A549 (cell line): ENCODE measurements at regions not wholly inside any gene's neighbourhood (a gene's known extent, or its start where the extent isn't known, plus 50 kb on each side); places are given as distances from the start of the nearest gene placed in this dataset.
"Not testable (repeated sequence)": the region's sequence is repeated elsewhere in the genome, so short reads cannot be mapped to it uniquely, and the experiment has no call there.

Experiments
- ATAC-seq, 2 experiments: fragments of 200-7000 bp in 1 of 2; fragments of >200 bp in 1 of 2; cut with Nextera tagmentation in 1 of 2; cut with Tn5 transposase in 1 of 2; 3 replicates each; pipeline versions ENCODE4 v1.8.0 to v1.9.1; 2018 to 2020; ENCODE audit warnings: mild to moderate bottlenecking in 1 of 2, moderate library complexity in 1 of 2
- CTCF ChIA-PET: fragments of 300-600 bp; sonication (Branson Sonifier 250); formaldehyde crosslinking; extraction: SDS; loops from one replicate; lab custom pipeline; 2021; ENCODE audit warnings: antibody characterized with exemption, inconsistent platforms; lab: Yijun Ruan, JAX
- POLR2A ChIA-PET: fragments of 350-600 bp; formaldehyde crosslinking; extraction: SDS; loops from one replicate; lab custom pipeline; 2021; ENCODE audit warnings: antibody characterized with exemption, inconsistent platforms; lab: Yijun Ruan, JAX
- DNase-seq, 2 experiments: peaks; one replicate each; pipeline versions ENCODE4 v3.0.0 to v3.0.0-alpha.2; 2011 to 2016; ENCODE audit warnings: low read depth in 1 of 2, low spot score in 1 of 2
- FAIRE-seq: peaks from 2 replicates; lab custom pipeline; 2011; peaks lifted over from hg19 to GRCh38; lab: Jason Lieb, UNC
- H3K27ac ChIP-seq, 2 experiments: fragments of >200 bp; sonication (Bioruptor Twin); formaldehyde crosslinking; 3 replicates each; pipeline ENCODE4 v1.5.1; 2016 to 2017
- H3K4me1 ChIP-seq: fragments of >200 bp; sonication (Bioruptor Twin); formaldehyde crosslinking; 3 replicates; pipeline ENCODE4 v1.6.1; 2016
- H3K4me2 ChIP-seq: fragments of >200 bp; sonication (Bioruptor Twin); formaldehyde crosslinking; 3 replicates; pipeline ENCODE4 v1.6.1; 2016
- H3K4me3 ChIP-seq: fragments of >200 bp; sonication (Bioruptor Twin); formaldehyde crosslinking; 3 replicates; pipeline ENCODE4 v1.5.1; 2016
- H3K9me3 ChIP-seq: fragments of >200 bp; sonication (Bioruptor Twin); formaldehyde crosslinking; 3 replicates; pipeline ENCODE4 v1.6.1; 2016
- CBX2 ChIP-seq: fragments of 200-600 bp; sonication (generic); IDR thresholded peaks from 2 replicates; pipeline ENCODE4 v1.6.1; 2016; ENCODE audit warnings: low read depth, mild to moderate bottlenecking, borderline replicate concordance
- CBX8 ChIP-seq: fragments of 200-600 bp; sonication (generic); IDR thresholded peaks from 2 replicates; pipeline ENCODE4 v1.6.1; 2016
- CEBPB ChIP-seq, 2 experiments: fragments of >200 bp in 1 of 2; sonication (Bioruptor Twin) in 1 of 2; formaldehyde crosslinking in 1 of 2; IDR thresholded peaks; 2 replicates each; pipeline ENCODE4 v1.6.1; 2012 to 2016
- EHMT2 ChIP-seq: fragments of 200-600 bp; sonication (generic); IDR thresholded peaks from 2 replicates; pipeline ENCODE4 v1.6.1; 2016; ENCODE audit warnings: antibody characterized with exemption, low read depth, mild to moderate bottlenecking, moderate library complexity
- EP300 ChIP-seq, 2 experiments: fragments of >200 bp; sonication (Bioruptor Twin); formaldehyde crosslinking; IDR thresholded peaks; 2 replicates in 1 of 2; 3 replicates in 1 of 2; pipeline ENCODE4 v1.6.1; 2016 to 2017
- FOXS1 ChIP-seq: fragments of 250-450 bp; sonication (Bioruptor Pico); IDR thresholded peaks from 2 replicates; pipeline ENCODE4 v1.5.0; 2020; ENCODE audit warnings: mild to moderate bottlenecking, moderate library complexity
- GATA3 ChIP-seq: IDR thresholded peaks from 2 replicates; pipeline ENCODE4 v1.6.1; 2012; ENCODE audit warnings: borderline replicate concordance
- HOXA7 ChIP-seq: fragments of 250-450 bp; sonication (Bioruptor Pico); IDR thresholded peaks from 2 replicates; pipeline ENCODE4 v1.5.0; 2020; ENCODE audit warnings: mild to moderate bottlenecking, moderate library complexity
- HOXB13 ChIP-seq: fragments of 250-450 bp; sonication (Bioruptor Pico); IDR thresholded peaks from 2 replicates; pipeline ENCODE4 v1.5.0; 2020; ENCODE audit warnings: low read depth, mild to moderate bottlenecking, moderate library complexity
- HOXB5 ChIP-seq: fragments of 250-450 bp; sonication (Bioruptor Pico); IDR thresholded peaks from 2 replicates; pipeline ENCODE4 v1.5.0; 2020; ENCODE audit warnings: mild to moderate bottlenecking, moderate library complexity
- JUN ChIP-seq, 2 experiments: fragments of >200 bp; sonication (Bioruptor Twin); formaldehyde crosslinking; IDR thresholded peaks; 2 replicates in 1 of 2; 3 replicates in 1 of 2; pipeline ENCODE4 v1.6.1; 2016 to 2017
- MAFK ChIP-seq: fragments of 450-650 bp; IDR thresholded peaks from 2 replicates; pipeline ENCODE4 v1.6.1; 2014; ENCODE audit not compliant: partially characterized antibody
- NFE2L2 ChIP-seq: fragments of 150-350 bp; conservative IDR thresholded peaks from 2 replicates; pipeline ENCODE4 v1.6.1; 2014; ENCODE audit warnings: low read length
- PHF8 ChIP-seq: fragments of 200-600 bp; sonication (generic); IDR thresholded peaks from 2 replicates; pipeline ENCODE4 v1.6.1; 2016; ENCODE audit warnings: low read depth, mild to moderate bottlenecking, antibody characterized with exemption, moderate library complexity, borderline replicate concordance
- POLR2A ChIP-seq: IDR thresholded peaks from 2 replicates; pipeline ENCODE4 v1.6.1; 2012; ENCODE audit warnings: mild to moderate bottlenecking, low read length
- RAD21 ChIP-seq, 2 experiments: fragments of >200 bp in 1 of 2; sonication (Bioruptor Twin) in 1 of 2; formaldehyde crosslinking in 1 of 2; IDR thresholded peaks in 1 of 2; conservative IDR thresholded peaks in 1 of 2; 2 replicates in 1 of 2; 3 replicates in 1 of 2; pipeline ENCODE4 v1.6.1; 2012 to 2018; ENCODE audit warnings: inconsistent platforms in 1 of 2
- RARB ChIP-seq: fragments of 250-450 bp; sonication (Bioruptor Pico); IDR thresholded peaks from 2 replicates; pipeline ENCODE4 v1.8.0; 2021; ENCODE audit warnings: mild to moderate bottlenecking, moderate library complexity
- RNF2 ChIP-seq: fragments of 200-600 bp; sonication (generic); IDR thresholded peaks from 2 replicates; pipeline ENCODE4 v1.6.1; 2016; ENCODE audit warnings: low read depth, mild to moderate bottlenecking, antibody characterized with exemption, moderate library complexity, borderline replicate concordance
- TFCP2L1 ChIP-seq: fragments of 250-450 bp; sonication (Bioruptor Pico); IDR thresholded peaks from 2 replicates; pipeline ENCODE4 v1.5.0; 2021; ENCODE audit warnings: mild to moderate bottlenecking
- ZFP36 ChIP-seq: fragments of 450-650 bp; IDR thresholded peaks from 2 replicates; pipeline ENCODE4 v1.6.1; 2014; ENCODE audit warnings: borderline replicate concordance; ENCODE audit not compliant: partially characterized antibody
- ZSCAN20 ChIP-seq: fragments of 250-450 bp; sonication (Bioruptor Pico); IDR thresholded peaks from 2 replicates; pipeline ENCODE4 v1.8.0; 2022; ENCODE audit warnings: mild to moderate bottlenecking, moderate library complexity
- WGBS: methylation state at CpG from one replicate; pipeline ENCODE4 v1.1.6; 2017; ENCODE audit errors: missing lambda C conversion rate; 5-methylcytosine and 5-hydroxymethylcytosine counted together
- TF ChIP-seq, protein P1 (sequence below): fragments of >200 bp; sonication (Bioruptor Twin); formaldehyde crosslinking; IDR thresholded peaks from 3 replicates; pipeline ENCODE4 v1.5.1; 2016
- TF ChIP-seq, protein P2 (sequence below): fragments of >200 bp; sonication (Bioruptor Twin); formaldehyde crosslinking; IDR thresholded peaks from 3 replicates; pipeline ENCODE4 v1.6.1; 2016
- TF ChIP-seq, protein P3 (sequence below): IDR thresholded peaks from 2 replicates; pipeline ENCODE4 v1.6.1; 2012
- TF ChIP-seq, protein P4 (sequence below): IDR thresholded peaks from 2 replicates; pipeline ENCODE4 v1.6.1; 2012
- TF ChIP-seq, protein P5 (sequence below): IDR thresholded peaks from 2 replicates; pipeline ENCODE4 v1.6.1; 2012; ENCODE audit warnings: low read depth, borderline replicate concordance
- TF ChIP-seq, protein P6 (sequence below): fragments of 450-650 bp; IDR thresholded peaks from 2 replicates; pipeline ENCODE4 v1.6.1; 2014; ENCODE audit warnings: antibody characterized with exemption

DNA sequence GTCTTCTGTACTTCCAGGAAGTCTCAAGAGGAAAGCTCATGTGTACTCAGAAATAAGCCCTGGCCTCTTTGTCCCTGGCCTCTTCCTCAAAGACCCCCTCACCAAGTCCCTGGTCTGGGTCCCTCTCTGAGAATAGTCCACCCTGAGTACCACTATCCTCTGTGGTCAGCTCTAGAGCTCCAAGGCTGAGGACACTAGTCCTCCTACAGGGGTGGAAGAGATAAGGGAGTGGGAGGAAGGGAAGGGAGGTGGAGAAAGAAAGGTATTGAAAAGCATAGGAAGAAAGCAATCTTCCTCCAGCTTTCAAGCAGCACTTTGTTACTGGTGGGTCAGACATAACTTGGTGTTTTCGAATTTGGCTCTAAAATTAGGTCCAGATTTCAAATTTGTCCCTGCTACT is 181.4 kb downstream of the NRIP1 start:
- WGBS, result 54% methylated on average over 1 of the region's 1 CpG
- ChIA-PET CTCF (interaction anchor here (1.0 to 1.6 kb wide), 2 partner anchors 9 to 19 kb away, joined by 3 to 4 read pairs; no protein-coding TSS in a partner anchor), POLR2A (no interaction called here)
- peaks cover 41% of the 10 kb centered on the region for H3K4me1 ChIP-seq
- no peak overlapping the region for H3K4me2 ChIP-seq
- FAIRE-seq, result no peak
- H3K9me3 ChIP-seq, result no peaks in the 10 kb centered on the region
- no peak for ATAC-seq
- no peak overlapping the region for H3K4me3 ChIP-seq
- H3K27ac ChIP-seq, result peak overlapping the region in 1 of 2 experiments; percentile 60; a peak in 1 of 6 replicates
- TF ChIP-seq CEBPB (IDR thresholded peaks at IDR 0.05) (no peak), FOXS1 (CRISPR knock-in tag) (no peak), HOXB5 (no peak), EP300 (IDR thresholded peaks at IDR 0.05) (no peak), POLR2A (no peak), GATA3 (no peak), ZFP36 (no peak), CBX8 (no peak), HOXB13 (no peak), ZSCAN20 (CRISPR knock-in tag) (no peak), RAD21 (conservative IDR thresholded peaks at IDR 0.05 in 1 of 2, IDR thresholded peaks at IDR 0.05 in 1 of 2) (no peak), HOXA7 (no peak), MAFK (no peak), PHF8 (no peak), CBX2 (no peak), RARB (no peak)
- TF ChIP-seq, protein P1, sequence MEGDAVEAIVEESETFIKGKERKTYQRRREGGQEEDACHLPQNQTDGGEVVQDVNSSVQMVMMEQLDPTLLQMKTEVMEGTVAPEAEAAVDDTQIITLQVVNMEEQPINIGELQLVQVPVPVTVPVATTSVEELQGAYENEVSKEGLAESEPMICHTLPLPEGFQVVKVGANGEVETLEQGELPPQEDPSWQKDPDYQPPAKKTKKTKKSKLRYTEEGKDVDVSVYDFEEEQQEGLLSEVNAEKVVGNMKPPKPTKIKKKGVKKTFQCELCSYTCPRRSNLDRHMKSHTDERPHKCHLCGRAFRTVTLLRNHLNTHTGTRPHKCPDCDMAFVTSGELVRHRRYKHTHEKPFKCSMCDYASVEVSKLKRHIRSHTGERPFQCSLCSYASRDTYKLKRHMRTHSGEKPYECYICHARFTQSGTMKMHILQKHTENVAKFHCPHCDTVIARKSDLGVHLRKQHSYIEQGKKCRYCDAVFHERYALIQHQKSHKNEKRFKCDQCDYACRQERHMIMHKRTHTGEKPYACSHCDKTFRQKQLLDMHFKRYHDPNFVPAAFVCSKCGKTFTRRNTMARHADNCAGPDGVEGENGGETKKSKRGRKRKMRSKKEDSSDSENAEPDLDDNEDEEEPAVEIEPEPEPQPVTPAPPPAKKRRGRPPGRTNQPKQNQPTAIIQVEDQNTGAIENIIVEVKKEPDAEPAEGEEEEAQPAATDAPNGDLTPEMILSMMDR, result no peak
- TF ChIP-seq, protein P2, sequence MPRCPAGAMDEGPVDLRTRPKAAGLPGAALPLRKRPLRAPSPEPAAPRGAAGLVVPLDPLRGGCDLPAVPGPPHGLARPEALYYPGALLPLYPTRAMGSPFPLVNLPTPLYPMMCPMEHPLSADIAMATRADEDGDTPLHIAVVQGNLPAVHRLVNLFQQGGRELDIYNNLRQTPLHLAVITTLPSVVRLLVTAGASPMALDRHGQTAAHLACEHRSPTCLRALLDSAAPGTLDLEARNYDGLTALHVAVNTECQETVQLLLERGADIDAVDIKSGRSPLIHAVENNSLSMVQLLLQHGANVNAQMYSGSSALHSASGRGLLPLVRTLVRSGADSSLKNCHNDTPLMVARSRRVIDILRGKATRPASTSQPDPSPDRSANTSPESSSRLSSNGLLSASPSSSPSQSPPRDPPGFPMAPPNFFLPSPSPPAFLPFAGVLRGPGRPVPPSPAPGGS, result no peak
- no peak for DNase-seq

DNA sequence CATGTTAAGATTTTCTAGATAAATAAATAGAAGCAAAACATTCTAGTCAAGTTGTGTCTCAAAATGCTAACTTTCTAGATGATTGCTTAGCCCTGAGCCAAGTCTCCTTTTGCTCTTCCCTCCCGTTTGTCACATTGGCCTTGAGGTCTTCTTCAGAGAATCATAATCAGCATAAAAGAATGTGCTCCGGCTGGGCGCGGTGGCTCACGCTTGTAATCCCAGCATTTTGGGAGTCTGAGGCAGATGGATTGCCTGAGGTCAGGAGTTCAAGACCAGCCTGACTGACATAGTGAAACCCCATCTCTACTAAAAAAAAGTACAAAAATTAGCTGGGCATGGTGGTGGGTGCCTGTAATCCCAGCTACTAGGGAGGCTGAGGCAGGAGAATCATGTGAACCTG is 182.3 kb downstream of the NRIP1 start:
- peaks cover 41% of the 10 kb centered on the region for H3K4me1 ChIP-seq
- ATAC-seq, DNase-seq, CTCF ChIA-PET, H3K4me2 ChIP-seq, POLR2A ChIA-PET, H3K9me3 ChIP-seq, FAIRE-seq, H3K4me3 ChIP-seq: not testable (repeated sequence)
- 89% methylated on average over 5 of the region's 5 CpGs for WGBS
- 0 out of 6 replicates have a peak overlapping the region, but pooled peaks of 1 of the 2 experiments have one; percentile 34 for H3K27ac ChIP-seq

DNA sequence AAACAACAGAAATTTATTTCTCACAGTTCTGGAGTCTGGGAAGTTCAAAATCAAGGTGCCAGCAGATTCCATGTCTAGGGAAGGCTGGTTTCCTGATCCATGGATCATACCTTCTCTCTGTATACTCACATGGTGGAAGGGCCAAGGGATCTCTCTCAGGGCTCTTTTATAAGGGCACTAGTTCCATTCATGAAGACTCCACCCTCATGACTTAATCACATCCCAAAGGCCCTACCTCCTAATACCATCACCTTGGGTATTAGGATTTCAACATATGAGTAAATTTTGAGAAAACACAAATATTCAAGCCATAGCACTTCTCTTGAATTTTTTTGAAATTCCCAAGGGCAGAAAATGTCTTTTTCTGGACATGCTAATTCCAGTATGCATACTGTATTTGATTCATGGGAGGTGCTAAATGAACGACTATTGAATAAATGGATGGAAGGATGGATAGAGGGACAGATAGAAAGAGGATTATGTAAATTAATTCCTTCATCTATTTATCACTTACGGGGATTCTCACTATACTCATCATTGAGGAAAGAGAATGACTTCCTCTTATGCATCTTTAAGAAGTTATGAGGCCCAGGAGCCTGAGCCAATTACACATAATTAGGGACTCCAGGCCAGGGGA is 182.8 kb downstream of the NRIP1 start:
- ATAC-seq (no peak), FAIRE-seq (no peak), DNase-seq (no peak)
- Histone ChIP-seq H3K4me2 (no peak overlapping the region), H3K9me3 (no peaks in the 10 kb centered on the region), H3K4me3 (no peak overlapping the region), H3K4me1 (peaks cover 44% of the 10 kb centered on the region), H3K27ac (peak overlapping the region in 1 of 2 experiments; percentile 79; a peak in 4 of 6 replicates)
- ChIA-PET POLR2A (no interaction called here), CTCF (no interaction called here)
- 95% methylated on average over 2 of the region's 2 CpGs for WGBS
- TF ChIP-seq NFE2L2, result no peak
- no peak for TF ChIP-seq GATA3
- no peak for TF ChIP-seq CEBPB (IDR thresholded peaks at IDR 0.05)
- no peak for TF ChIP-seq EHMT2
- TF ChIP-seq, protein P3, sequence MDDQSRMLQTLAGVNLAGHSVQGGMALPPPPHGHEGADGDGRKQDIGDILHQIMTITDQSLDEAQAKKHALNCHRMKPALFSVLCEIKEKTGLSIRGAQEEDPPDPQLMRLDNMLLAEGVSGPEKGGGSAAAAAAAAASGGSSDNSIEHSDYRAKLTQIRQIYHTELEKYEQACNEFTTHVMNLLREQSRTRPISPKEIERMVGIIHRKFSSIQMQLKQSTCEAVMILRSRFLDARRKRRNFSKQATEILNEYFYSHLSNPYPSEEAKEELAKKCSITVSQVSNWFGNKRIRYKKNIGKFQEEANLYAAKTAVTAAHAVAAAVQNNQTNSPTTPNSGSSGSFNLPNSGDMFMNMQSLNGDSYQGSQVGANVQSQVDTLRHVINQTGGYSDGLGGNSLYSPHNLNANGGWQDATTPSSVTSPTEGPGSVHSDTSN, result no peak
- TF ChIP-seq TFCP2L1 (CRISPR knock-in tag), result no peak
- no peak for TF ChIP-seq CBX2
- TF ChIP-seq, protein P2, result no peak
- TF ChIP-seq, protein P4, sequence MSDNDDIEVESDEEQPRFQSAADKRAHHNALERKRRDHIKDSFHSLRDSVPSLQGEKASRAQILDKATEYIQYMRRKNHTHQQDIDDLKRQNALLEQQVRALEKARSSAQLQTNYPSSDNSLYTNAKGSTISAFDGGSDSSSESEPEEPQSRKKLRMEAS, result no peak
- TF ChIP-seq, protein P5, sequence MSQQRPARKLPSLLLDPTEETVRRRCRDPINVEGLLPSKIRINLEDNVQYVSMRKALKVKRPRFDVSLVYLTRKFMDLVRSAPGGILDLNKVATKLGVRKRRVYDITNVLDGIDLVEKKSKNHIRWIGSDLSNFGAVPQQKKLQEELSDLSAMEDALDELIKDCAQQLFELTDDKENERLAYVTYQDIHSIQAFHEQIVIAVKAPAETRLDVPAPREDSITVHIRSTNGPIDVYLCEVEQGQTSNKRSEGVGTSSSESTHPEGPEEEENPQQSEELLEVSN, result no peak
- no peak for TF ChIP-seq RARB
- TF ChIP-seq JUN (IDR thresholded peaks at IDR 0.05), result no peak
- no peak for TF ChIP-seq RNF2
- no peak for TF ChIP-seq PHF8
- TF ChIP-seq CBX8, result no peak
- TF ChIP-seq, protein P6, sequence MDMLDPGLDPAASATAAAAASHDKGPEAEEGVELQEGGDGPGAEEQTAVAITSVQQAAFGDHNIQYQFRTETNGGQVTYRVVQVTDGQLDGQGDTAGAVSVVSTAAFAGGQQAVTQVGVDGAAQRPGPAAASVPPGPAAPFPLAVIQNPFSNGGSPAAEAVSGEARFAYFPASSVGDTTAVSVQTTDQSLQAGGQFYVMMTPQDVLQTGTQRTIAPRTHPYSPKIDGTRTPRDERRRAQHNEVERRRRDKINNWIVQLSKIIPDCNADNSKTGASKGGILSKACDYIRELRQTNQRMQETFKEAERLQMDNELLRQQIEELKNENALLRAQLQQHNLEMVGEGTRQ, result no peak
- TF ChIP-seq MAFK, result no peak
